ENCODE measurements at regions not wholly inside any gene's neighbourhood (a gene's known extent, or its start where the extent isn't known, plus 50 kb on each side); places are given as distances from the start of the nearest gene placed in this dataset.

- TF ChIP-seq POLR2AphosphoS5 (IDR thresholded peaks at IDR 0.05; ENCODE audit: low read depth, low read length) = no peak
- TF ChIP-seq REST (IDR thresholded peaks at IDR 0.05; ENCODE audit: insufficient read depth in 1 of 2, low read depth in 2 of 2, low read length in 2 of 2) = no peak
- TF ChIP-seq TAF1 (IDR thresholded peaks at IDR 0.05; ENCODE audit: borderline replicate concordance, insufficient read depth, low read length) = no peak
- TF ChIP-seq SIN3A (IDR thresholded peaks at IDR 0.05; ENCODE audit: borderline replicate concordance, insufficient read depth, low read length) = no peak
- TF ChIP-seq FOXP2 (optimal IDR thresholded peaks at IDR 0.05; ENCODE audit: borderline replicate concordance, extremely low read depth, extremely low read length, insufficient read depth) = no peak
Measured at GRCh38 chr12:131345521-131346436, 365.1 kb upstream of the SFSWAP start.

Data from PFSK-1 (cell line).